Spleen (tissue), 11 donors: ENCODE measurements at regions not wholly inside any gene's neighbourhood (a gene's known extent, or its start where the extent isn't known, plus 50 kb on each side); places are given as distances from the start of the nearest gene placed in this dataset.

Source experiments
- DNase-seq: peaks from one replicate; pipeline ENCODE4 v3.0.0-alpha.2; 2020
- H3K27ac ChIP-seq, 8 donors: fragments of 200-600 bp; sonication (generic) in 7 of 8; 1 replicate in 4 of 8; 2 replicates in 4 of 8; pipeline versions ENCODE4 v1.5.0 to v1.8.0; 2016 to 2021; ENCODE audit warnings: inconsistent platforms in 4 of 8, mild to moderate bottlenecking in 4 of 8, moderate library complexity in 1 of 8
- H3K27me3 ChIP-seq, 7 donors: fragments of 200-600 bp; sonication (generic) in 6 of 7; replicated peaks in 1 of 7; 1 replicate in 4 of 7; 2 replicates in 3 of 7; pipeline versions ENCODE4 v1.5.0 to v1.8.0; 2016 to 2021; ENCODE audit warnings: inconsistent platforms in 3 of 7, mild to moderate bottlenecking in 1 of 7
- H3K36me3 ChIP-seq, 6 donors: fragments of 200-600 bp; sonication (generic) in 5 of 6; 1 replicate in 4 of 6; 2 replicates in 2 of 6; pipeline versions ENCODE4 v1.5.0 to v1.8.0; 2016 to 2021; ENCODE audit warnings: inconsistent platforms in 2 of 6
- H3K4me1 ChIP-seq, 6 donors: fragments of 200-600 bp; sonication (generic) in 5 of 6; 1 replicate in 3 of 6; 2 replicates in 3 of 6; pipeline versions ENCODE4 v1.5.0 to v1.8.0; 2016 to 2021; ENCODE audit warnings: inconsistent platforms in 3 of 6
- H3K4me3 ChIP-seq, 8 donors: fragments of 200-600 bp; sonication (generic) in 7 of 8; 1 replicate in 4 of 8; 2 replicates in 4 of 8; pipeline versions ENCODE4 v1.5.0 to v1.8.0; 2016 to 2021; ENCODE audit warnings: inconsistent platforms in 4 of 8, mild to moderate bottlenecking in 4 of 8, moderate library complexity in 2 of 8
- H3K9me3 ChIP-seq, 8 donors: fragments of 200-600 bp; sonication (generic) in 7 of 8; 1 replicate in 4 of 8; 2 replicates in 4 of 8; pipeline versions ENCODE4 v1.5.0 to v1.8.0; 2016 to 2021; ENCODE audit warnings: inconsistent platforms in 4 of 8
- CTCF ChIP-seq, 11 experiments: fragments of 200-600 bp in 7 of 11; fragments of 450-650 bp in 4 of 11; sonication (generic) in 4 of 11; IDR thresholded peaks in 8 of 11; conservative IDR thresholded peaks in 3 of 11; 1 replicate in 7 of 11; 2 replicates in 4 of 11; pipeline versions ENCODE4 v1.4.0 to v1.8.0; 2016 to 2021; ENCODE audit warnings: antibody characterized with exemption in 11 of 11, inconsistent platforms in 4 of 11, mild to moderate bottlenecking in 1 of 11
- POLR2A ChIP-seq, 3 donors: fragments of 450-650 bp; IDR thresholded peaks; one replicate each; pipeline ENCODE4 v1.5.1; 2017; ENCODE audit warnings: antibody characterized with exemption in 3 of 3, mild to moderate bottlenecking in 1 of 3
- POLR2AphosphoS5 ChIP-seq, 3 donors: sonication (generic); formaldehyde crosslinking; IDR thresholded peaks; one replicate each; pipeline ENCODE4 v1.5.1; 2017; ENCODE audit warnings: antibody characterized with exemption in 3 of 3
- WGBS, 5 donors: extraction: QIAGEN DNeasy Blood & Tissue Kit in 3 of 5; methylation state at CpG; one replicate each; pipeline versions ENCODE4 v1.1.5 to v1.1.7; 2013 to 2018; 5-methylcytosine and 5-hydroxymethylcytosine counted together
- intact Hi-C: fragments of 100-400 bp; cut with DNase I; formaldehyde crosslinking; loops from one replicate; pipeline ENCODE4 v1.15.0; 2023; ENCODE audit warnings: low total_unique reads
- donor health status: healthy with polysubstance abuse.
- donor health status: DM: no; HTN: no; CAD: no; lungs with moderate emphysema.
- donor health status: DM: no; HTN: no; CAD: no.
- donor health status: Bipolar disorder and iron deficiency.
- donor health status: healthy.
- donor health status: DM: no; HTN: no; CAD: no.
- donor health status: DM: yes; HTN: yes; CAD: no.

DNA sequence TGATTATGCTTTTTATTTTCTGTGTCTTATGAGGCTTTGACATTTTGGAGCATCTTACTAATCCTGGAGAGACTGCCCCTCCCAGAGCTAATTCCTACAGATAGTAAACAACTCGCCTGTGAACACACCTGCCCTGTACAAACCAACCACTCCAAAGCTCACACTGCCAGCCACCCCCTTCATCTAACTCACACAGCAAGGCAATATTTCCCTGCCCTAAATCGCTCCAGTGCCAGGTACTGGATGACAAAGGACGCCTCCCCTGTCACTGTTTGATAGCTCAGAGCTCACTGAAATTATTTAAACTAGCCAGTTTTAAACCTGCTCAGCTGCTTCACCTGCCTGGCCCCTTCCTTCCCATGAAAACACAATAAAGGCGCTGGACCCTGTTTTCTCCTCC, 535.1 kb upstream of the CELF2 start:
- Histone ChIP-seq H3K9me3 (no peaks in the 10 kb centered on the region), H3K4me3 (no peak overlapping the region), H3K36me3 (no peaks in the 10 kb centered on the region), H3K27me3 (peaks cover 0 to 3% (median 0%) of the 10 kb centered on the region in 7 donors), H3K27ac (no peak overlapping the region), H3K4me1 (no peaks in the 10 kb centered on the region)
- no peak for TF ChIP-seq CTCF (IDR thresholded peaks at IDR 0.05 in 8 of 11, conservative IDR thresholded peaks at IDR 0.05 in 3 of 11)
- no peak for TF ChIP-seq POLR2A (IDR thresholded peaks at IDR 0.05)
- TF ChIP-seq POLR2AphosphoS5 (IDR thresholded peaks at IDR 0.05), result no peak
- DNase-seq, result no peak
- WGBS, 5 donors, result 57 to 65% (median 64%) methylated on average over 4 of the region's 4 CpGs
- intact Hi-C loops, result no loop called here

DNA sequence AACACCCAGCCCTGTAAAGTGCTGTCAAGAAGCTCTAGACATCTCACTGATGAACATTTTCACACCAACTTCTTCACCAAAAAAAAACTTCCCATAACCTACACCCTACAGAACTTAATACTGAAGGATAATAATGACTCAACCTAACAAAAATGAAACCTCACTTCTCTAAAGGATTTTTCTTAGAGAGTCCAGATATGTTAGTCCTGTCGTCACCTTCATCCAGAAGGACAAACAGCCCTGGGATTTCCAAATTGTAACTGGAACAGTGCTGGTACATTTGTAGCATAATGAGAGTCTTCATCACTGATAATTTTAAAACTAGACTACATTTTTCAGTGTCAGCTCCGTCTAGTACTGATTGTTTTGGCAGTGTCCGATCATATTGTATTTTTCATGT, 528.6 kb upstream of the CELF2 start:
- intact Hi-C loops, result no loop called here
- Histone ChIP-seq H3K4me3 (no peak overlapping the region), H3K27ac (no peak overlapping the region), H3K36me3 (no peaks in the 10 kb centered on the region), H3K27me3 (no peaks in the 10 kb centered on the region), H3K9me3 (no peaks in the 10 kb centered on the region), H3K4me1 (no peaks in the 10 kb centered on the region)
- DNase-seq, result no peak
- no peak for TF ChIP-seq CTCF (IDR thresholded peaks at IDR 0.05 in 8 of 11, conservative IDR thresholded peaks at IDR 0.05 in 3 of 11)
- no peak for TF ChIP-seq POLR2AphosphoS5 (IDR thresholded peaks at IDR 0.05)
- WGBS, 5 donors, result 85 to 89% (median 89%) methylated on average over 3 of the region's 3 CpGs

DNA sequence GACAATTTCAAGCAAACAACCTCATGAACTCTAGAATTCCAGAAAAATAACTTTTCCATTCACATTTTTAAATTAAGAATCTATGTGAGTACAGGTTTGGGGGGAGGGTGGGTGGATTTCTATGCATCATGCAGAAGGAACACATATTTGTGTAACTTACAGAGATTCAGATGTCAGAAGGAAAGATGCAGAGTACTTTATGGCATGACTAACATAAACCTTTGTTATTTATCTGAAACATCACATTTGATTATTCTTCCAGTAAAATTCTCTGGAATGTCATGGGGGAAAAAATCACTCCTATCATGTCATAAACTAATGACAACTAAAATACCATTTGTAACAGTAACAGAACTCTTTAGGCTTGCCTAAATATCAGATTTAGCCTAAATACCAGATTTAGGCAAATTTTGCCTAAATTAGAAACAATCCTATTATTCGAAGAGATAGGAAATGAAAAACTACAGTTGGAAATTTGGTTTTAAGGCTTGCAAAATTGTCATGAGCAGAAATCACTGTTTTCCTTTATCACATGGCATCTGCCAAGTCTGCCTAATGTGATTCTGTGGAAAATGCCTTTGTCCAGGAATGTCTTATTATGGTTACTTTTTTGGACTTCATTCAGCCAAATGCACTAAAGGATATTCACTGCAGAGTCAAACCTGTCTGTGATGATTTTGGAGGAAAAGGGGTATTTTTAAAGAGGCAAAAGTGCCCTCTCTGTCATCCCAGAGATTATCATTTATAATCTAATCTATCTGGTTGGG, 527.7 kb upstream of the CELF2 start:
- 79 to 89% (median 85%) methylated on average over 1 of the region's 1 CpG for WGBS, 5 donors
- H3K9me3 ChIP-seq, result no peaks in the 10 kb centered on the region
- DNase-seq, result no peak
- no peaks in the 10 kb centered on the region for H3K36me3 ChIP-seq
- no peaks in the 10 kb centered on the region for H3K27me3 ChIP-seq
- no peaks in the 10 kb centered on the region for H3K4me1 ChIP-seq
- intact Hi-C loops, result no loop called here
- H3K27ac ChIP-seq, result no peak overlapping the region
- H3K4me3 ChIP-seq, result no peak overlapping the region
- TF ChIP-seq CTCF (IDR thresholded peaks at IDR 0.05 in 8 of 11, conservative IDR thresholded peaks at IDR 0.05 in 3 of 11) (no peak), POLR2AphosphoS5 (IDR thresholded peaks at IDR 0.05) (no peak), POLR2A (IDR thresholded peaks at IDR 0.05) (no peak)

DNA sequence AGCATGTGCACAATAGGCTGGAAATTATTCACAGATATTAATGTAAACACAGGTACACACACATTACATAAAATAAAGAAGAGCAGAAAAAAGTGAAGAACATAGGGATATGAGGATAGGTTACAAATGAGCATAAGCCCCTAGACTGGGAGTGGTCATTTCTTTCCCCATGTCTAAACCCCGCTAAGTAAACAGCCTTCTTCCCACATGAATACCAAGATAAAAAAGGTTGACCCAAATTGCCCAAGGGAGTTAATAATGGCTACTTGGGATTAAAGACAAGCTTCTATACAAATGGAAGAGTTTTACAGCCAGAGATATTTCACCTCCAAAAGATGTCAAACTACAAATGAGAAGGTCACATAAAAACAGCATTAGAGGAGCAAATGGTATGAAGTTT, 527.1 kb upstream of the CELF2 start:
- Histone ChIP-seq H3K4me1 (no peaks in the 10 kb centered on the region), H3K27me3 (no peaks in the 10 kb centered on the region), H3K36me3 (no peaks in the 10 kb centered on the region), H3K4me3 (no peak overlapping the region), H3K9me3 (no peaks in the 10 kb centered on the region), H3K27ac (no peak overlapping the region)
- DNase-seq, result no peak
- TF ChIP-seq CTCF (IDR thresholded peaks at IDR 0.05 in 8 of 11, conservative IDR thresholded peaks at IDR 0.05 in 3 of 11) (no peak), POLR2AphosphoS5 (IDR thresholded peaks at IDR 0.05) (no peak), POLR2A (IDR thresholded peaks at IDR 0.05) (no peak)
- intact Hi-C loops, result no loop called here
- 0 to 97% (median 38%) methylated on average over 1 of the region's 1 CpG for WGBS, 5 donors
